NCI-H748 (cell line): ENCODE measurements at regions not wholly inside any gene's neighbourhood (a gene's known extent, or its start where the extent isn't known, plus 50 kb on each side); places are given as distances from the start of the nearest gene placed in this dataset.
"Not testable (repeated sequence)": the region's sequence is repeated elsewhere in the genome, so short reads cannot be mapped to it uniquely, and the experiment has no call there.

ENCODE experiments used
- DNase-seq: peaks from one replicate; lab custom pipeline; 2025; ENCODE audit not compliant: unreplicated experiment; lab: John Stamatoyannopoulos, UW

DNA sequence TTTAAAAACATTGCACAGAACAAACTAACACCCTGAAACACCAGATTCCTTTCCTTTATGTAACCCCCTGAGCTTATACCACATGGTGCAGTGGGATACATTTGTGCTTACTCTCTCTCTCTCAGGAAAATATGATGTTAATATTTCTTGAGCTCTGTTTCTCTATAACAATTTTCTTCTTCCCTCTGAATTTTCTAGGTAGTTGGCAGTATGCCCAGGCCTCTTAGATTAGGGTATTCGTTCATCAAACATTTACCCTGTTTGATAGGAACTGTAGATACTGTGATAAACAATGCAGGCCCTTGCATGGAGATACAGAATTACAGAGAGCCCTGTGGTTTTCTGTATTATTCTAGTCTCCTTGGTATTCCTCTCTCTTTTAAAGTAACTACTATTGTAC lies 567.8 kb downstream of the IPMK start:
- peak; percentile 55 for DNase-seq

GRCh38 chr10:57696641-57697040 lies 571.1 kb downstream of the IPMK start:
- no peak for DNase-seq

- DNase-seq, result peak; percentile 58
Measured at GRCh38 chr10:57694956-57695608, 572.6 kb downstream of the IPMK start.

DNA sequence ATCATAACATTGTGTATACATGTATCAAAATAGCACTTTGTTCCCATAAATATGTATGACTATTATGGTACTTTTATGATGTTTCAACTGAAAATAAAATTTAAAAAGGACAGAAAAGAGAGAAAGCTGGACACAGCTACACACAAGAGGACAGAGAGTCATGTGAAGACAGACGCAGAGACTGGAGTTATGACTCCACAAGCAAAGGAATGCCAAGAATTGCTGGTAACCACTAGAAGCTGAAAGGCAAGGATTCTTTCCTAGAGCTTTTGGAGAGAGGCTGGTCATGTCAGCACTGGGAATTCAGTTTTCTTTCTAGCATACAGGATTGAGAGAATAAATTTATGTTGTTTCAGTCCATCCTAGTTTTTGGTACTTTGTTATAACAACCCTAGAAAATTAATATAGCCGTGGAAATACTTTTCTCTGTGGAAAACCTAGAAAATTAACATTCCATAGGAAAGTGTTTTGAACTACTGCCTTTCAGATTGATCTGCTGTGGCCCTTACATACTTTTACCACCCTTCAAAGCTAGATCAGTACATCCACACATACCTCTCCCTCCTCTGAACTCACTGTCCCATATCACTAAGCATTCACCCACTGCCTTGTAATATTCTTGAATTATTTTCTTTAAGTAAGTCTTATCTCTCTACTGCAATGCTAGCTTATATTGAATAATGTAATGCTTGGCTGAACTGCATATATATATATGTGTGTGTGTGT lies 575.3 kb downstream of the IPMK start:
- no peak for DNase-seq

DNA sequence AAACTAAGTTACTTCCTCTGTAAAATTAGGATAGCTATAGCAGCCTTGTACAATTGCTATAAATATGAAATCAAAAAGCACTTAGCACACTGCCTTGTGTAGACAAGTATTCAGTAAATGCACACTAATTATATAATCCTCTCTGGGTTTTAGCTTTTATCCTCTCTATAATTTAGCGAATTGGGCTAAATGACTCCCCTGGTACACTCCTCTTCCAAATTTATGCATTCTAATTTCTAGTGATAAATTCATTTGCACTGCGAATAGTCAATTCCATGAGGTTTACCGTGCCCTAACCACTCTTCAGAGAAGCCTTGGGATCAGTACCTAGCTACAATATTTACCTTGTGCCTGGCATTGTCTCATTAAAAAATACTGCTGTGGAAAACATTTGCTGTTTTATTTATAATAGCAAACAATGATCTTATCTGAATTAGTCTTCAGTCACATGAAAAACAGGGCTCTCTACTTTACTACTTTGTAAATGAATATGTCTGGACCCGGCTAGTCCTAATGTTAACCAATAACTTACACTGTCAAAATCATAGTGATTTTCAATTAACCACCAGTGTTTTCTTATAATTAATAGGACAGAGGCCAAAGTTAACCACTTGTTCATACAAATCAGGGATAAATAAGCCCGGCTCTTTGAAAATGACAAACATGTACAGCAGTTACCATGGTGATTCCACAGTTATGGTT lies 577.9 kb downstream of the IPMK start:
- DNase-seq, result peak; percentile 55

DNA sequence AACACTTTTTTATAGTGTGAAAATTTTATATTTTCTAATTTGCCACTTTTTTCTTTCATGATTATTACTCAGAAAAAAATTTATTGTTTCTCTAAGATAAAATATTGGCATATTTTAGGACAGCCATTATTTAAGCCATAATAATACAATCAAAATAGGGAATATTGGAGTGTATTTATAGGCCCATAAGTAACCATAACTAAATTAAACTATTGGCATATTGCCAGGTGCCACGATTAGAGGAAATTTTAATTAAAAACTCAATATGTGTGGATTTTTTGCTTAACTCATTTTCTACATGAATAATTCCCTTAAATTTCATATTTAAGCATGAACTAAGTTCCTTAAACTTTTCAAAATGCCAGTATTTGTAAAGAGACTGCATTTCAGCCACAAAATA lies 587.8 kb downstream of the IPMK start:
- DNase-seq, result no peak

DNA sequence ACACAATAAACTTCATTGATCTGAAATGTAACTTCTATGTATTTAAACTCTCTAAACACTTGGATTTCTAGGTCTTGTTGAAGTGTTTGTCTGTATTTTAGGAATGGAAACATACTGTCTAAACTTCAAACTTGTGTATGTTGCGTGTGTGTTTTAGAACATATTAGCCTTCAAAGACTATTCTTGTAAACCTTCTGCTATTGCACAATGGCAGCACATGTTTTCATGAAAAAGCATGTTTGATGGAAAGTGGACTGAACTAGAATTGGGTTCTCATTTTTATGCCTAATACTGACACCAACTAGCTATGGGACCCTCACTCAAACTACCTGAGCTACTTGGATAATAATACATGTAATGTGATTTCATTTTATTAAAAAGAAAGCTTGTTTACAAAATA lies 592.6 kb downstream of the IPMK start:
- DNase-seq, result no peak

GRCh38 chr10:57673446-57673960 lies 594.2 kb downstream of the IPMK start:
- no peak for DNase-seq

- no peak for DNase-seq
Measured at GRCh38 chr10:57664815-57665214, 602.9 kb downstream of the IPMK start.

- DNase-seq, result no peak
Measured at GRCh38 chr10:57663401-57663800, 604.3 kb downstream of the IPMK start.

- DNase-seq, result no peak
Measured at GRCh38 chr10:57661206-57661605, 606.5 kb downstream of the IPMK start.

- peak; percentile 67 for DNase-seq
Measured at GRCh38 chr10:57657164-57657765, 610.4 kb downstream of the IPMK start.

- no peak for DNase-seq
Measured at GRCh38 chr10:57654856-57655255, 612.8 kb downstream of the IPMK start.

DNA sequence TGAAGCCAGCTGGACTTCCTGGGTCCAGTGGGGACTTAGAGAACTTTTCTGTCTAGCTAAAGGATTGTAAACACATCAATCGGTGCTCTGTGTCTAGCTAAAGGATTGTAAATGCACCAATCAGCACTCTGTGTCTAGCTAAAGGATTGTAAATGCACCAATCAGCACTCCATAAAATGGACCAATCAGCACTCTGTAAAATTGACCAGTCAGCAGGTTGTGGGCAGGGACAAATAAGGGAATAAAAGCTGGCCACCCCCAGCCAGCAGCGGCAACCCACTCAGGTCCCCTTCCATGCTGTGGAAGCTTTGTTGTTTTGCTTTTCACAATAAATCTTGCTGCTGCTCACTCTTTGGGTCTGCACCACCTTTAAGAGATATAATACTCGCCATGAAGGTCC lies 622.6 kb downstream of the IPMK start:
- DNase-seq, result not testable (repeated sequence)

- peak; percentile 25 for DNase-seq
Measured at GRCh38 chr10:57638411-57638810, 629.3 kb downstream of the IPMK start.

GRCh38 chr10:57628592-57629284 lies 639.0 kb downstream of the IPMK start:
- peak; percentile 62 for DNase-seq

- peak; percentile 3 for DNase-seq
Measured at GRCh38 chr10:57627642-57628178, 640.0 kb downstream of the IPMK start.

DNA sequence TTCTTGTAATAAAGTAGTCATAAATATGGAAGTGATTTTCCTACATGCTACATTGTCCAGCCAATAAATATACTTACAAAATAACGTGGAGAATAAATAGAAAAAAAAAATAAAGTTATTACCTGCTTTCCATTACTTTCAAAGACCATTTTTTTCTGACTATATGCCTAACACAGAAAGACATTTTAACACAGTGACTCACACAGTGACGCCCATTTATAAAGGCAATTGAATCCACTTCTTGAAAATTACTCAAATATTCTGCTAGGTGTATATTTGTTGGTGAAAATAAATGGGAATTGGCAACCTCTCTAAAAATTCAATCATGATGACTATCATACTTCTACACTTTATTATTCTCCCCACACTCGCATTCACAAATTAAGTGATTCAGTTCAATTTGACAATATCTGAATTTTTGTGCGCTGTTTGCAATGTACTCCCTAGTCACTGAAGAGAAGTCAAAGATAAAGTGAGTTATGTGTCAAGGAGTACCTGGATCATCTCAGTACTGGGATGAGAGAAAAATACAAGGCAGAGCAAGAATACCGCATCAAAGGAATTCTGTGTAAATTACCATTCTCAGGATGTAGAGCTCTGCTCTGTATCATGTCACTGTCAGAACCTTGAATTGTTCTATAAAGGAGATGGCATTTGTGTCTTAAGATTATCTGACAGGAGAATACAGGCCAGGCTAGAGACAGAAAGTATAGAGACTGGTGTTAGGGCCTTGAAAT lies 642.7 kb downstream of the IPMK start:
- no peak for DNase-seq

- DNase-seq, result peak; percentile 13
Measured at GRCh38 chr10:57624066-57624465, 643.6 kb downstream of the IPMK start.

- DNase-seq, result no peak
Measured at GRCh38 chr10:57621466-57621865, 646.2 kb downstream of the IPMK start.
